ENCODE measurements at regions not wholly inside any gene's neighbourhood (a gene's known extent, or its start where the extent isn't known, plus 50 kb on each side); places are given as distances from the start of the nearest gene placed in this dataset.

GRCh38 chr9:14961372-14962068 lies 51.3 kb upstream of the FREM1 start:
- DNase-seq = no peak

- DNase-seq = no peak
Measured at GRCh38 chr9:14960881-14961280, 50.7 kb upstream of the FREM1 start.
